ENCODE measurements at regions not wholly inside any gene's neighbourhood (a gene's known extent, or its start where the extent isn't known, plus 50 kb on each side); places are given as distances from the start of the nearest gene placed in this dataset.

GRCh38 chr13:100728201-100728600, 53.6 kb upstream of the TMTC4 start:
- TF ChIP-seq BCL11A (tag by site-specific recombination; IDR thresholded peaks at IDR 0.05; ENCODE audit: low read depth) (no peak), ZNF398 (tag by site-specific recombination; IDR thresholded peaks at IDR 0.05) (no peak), TCF7L2 (IDR thresholded peaks at IDR 0.05; ENCODE audit: borderline replicate concordance, low read depth, low read length) (no peak), OSR2 (tag by site-specific recombination; IDR thresholded peaks at IDR 0.05) (no peak), ZNF558 (tag by site-specific recombination; IDR thresholded peaks at IDR 0.05) (no peak), ZNF2 (tag by site-specific recombination; IDR thresholded peaks at IDR 0.05) (no peak)
- ChIA-PET POLR2A (no interaction called here), CTCF (no interaction called here)
- Histone ChIP-seq H3K36me3 (ENCODE audit: control insufficient read depth in 2 of 2, insufficient read depth in 1 of 2, low read length in 2 of 2) (no peaks in the 10 kb centered on the region), H3K27ac (ENCODE audit: extremely low read depth, low read depth, low read length) (no peak overlapping the region), H3K4me3 (ENCODE audit: low read depth, low read length) (no peak overlapping the region), H3K4me1 (ENCODE audit: control insufficient read depth, insufficient read depth, low read length) (no peaks in the 10 kb centered on the region), H3K9me3 (ENCODE audit: control insufficient read depth, insufficient read depth, low read depth, low read length) (no peaks in the 10 kb centered on the region)

DNA sequence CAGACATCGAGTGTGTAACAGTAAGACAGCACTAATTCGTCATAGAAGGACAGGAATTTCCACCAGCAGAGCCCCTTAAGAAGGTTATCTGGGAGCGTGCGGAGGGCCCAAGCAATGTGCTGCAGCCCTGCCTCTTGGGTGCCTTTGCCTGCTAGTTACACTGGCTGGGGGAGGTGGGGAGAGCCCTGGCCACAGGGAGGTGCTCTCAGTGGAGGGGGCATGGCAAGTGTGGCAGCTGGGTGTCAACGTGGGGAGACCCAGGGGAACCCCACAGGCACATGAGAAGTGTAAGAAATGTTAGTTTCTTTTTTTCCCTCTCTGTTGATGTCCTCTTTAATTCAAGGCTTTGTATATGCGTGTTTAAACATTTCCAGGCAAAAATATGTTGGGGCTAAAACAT, 50.9 kb upstream of the TMTC4 start:
- Histone ChIP-seq H3K4me3 (ENCODE audit: low read depth, low read length) (no peak overlapping the region), H3K9me3 (ENCODE audit: control insufficient read depth, insufficient read depth, low read depth, low read length) (no peaks in the 10 kb centered on the region), H3K4me1 (ENCODE audit: control insufficient read depth, insufficient read depth, low read length) (no peaks in the 10 kb centered on the region), H3K27ac (ENCODE audit: extremely low read depth, low read depth, low read length) (no peak overlapping the region), H3K36me3 (ENCODE audit: control insufficient read depth in 2 of 2, insufficient read depth in 1 of 2, low read length in 2 of 2) (no peaks in the 10 kb centered on the region)
- POLR2A ChIA-PET: no interaction called here
- TF ChIP-seq TRIM28 (IDR thresholded peaks at IDR 0.05; ENCODE audit: borderline replicate concordance, low read length) (no peak), ZNF266 (tag by site-specific recombination; IDR thresholded peaks at IDR 0.05; ENCODE audit: low read depth) (no peak), TSHZ1 (tag by site-specific recombination; IDR thresholded peaks at IDR 0.05; ENCODE audit: borderline replicate concordance) (no peak), GLIS2 (tag by site-specific recombination; IDR thresholded peaks at IDR 0.05) (no peak), GLIS1 (tag by site-specific recombination; IDR thresholded peaks at IDR 0.05) (no peak), ZNF174 (tag by site-specific recombination; IDR thresholded peaks at IDR 0.05) (no peak), KLF8 (tag by site-specific recombination; IDR thresholded peaks at IDR 0.05) (no peak), ZNF544 (tag by site-specific recombination; IDR thresholded peaks at IDR 0.05) (no peak), ELK4 (IDR thresholded peaks at IDR 0.05; ENCODE audit: borderline replicate concordance, low read depth, low read length) (no peak), ZNF404 (tag by site-specific recombination; IDR thresholded peaks at IDR 0.05) (no peak)
- TF ChIP-seq, protein P1, sequence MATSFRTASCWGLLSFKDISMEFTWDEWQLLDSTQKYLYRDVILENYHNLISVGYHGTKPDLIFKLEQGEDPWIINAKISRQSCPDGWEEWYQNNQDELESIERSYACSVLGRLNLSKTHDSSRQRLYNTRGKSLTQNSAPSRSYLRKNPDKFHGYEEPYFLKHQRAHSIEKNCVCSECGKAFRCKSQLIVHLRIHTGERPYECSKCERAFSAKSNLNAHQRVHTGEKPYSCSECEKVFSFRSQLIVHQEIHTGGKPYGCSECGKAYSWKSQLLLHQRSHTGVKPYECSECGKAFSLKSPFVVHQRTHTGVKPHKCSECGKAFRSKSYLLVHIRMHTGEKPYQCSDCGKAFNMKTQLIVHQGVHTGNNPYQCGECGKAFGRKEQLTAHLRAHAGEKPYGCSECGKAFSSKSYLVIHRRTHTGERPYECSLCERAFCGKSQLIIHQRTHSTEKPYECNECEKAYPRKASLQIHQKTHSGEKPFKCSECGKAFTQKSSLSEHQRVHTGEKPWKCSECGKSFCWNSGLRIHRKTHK (tag by site-specific recombination; IDR thresholded peaks at IDR 0.05): no peak
- TF ChIP-seq, protein P2, sequence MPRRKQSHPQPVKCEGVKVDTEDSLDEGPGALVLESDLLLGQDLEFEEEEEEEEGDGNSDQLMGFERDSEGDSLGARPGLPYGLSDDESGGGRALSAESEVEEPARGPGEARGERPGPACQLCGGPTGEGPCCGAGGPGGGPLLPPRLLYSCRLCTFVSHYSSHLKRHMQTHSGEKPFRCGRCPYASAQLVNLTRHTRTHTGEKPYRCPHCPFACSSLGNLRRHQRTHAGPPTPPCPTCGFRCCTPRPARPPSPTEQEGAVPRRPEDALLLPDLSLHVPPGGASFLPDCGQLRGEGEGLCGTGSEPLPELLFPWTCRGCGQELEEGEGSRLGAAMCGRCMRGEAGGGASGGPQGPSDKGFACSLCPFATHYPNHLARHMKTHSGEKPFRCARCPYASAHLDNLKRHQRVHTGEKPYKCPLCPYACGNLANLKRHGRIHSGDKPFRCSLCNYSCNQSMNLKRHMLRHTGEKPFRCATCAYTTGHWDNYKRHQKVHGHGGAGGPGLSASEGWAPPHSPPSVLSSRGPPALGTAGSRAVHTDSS (tag by site-specific recombination; IDR thresholded peaks at IDR 0.05): no peak
- CTCF ChIA-PET: interaction anchor here (0.7 kb wide), 1 partner anchor 18 kb away, joined by 4 read pairs; no protein-coding TSS in a partner anchor
